Body of pancreas (tissue), 4 donors: ENCODE measurements at regions not wholly inside any gene's neighbourhood (a gene's known extent, or its start where the extent isn't known, plus 50 kb on each side); places are given as distances from the start of the nearest gene placed in this dataset.

Experiments
- ATAC-seq: fragments of 150-250 bp; one replicate; pipeline ENCODE4 v1.9.1; 2016
- DNase-seq, 4 donors: peaks; one replicate each; pipeline ENCODE4 v3.0.0-alpha.2; 2019
- H3K27ac ChIP-seq, 4 donors: fragments of 200-600 bp; sonication (generic); 1 replicate in 3 of 4; 2 replicates in 1 of 4; pipeline versions ENCODE4 v1.5.1 to v1.6.1; 2016 to 2019; ENCODE audit warnings: mild to moderate bottlenecking in 1 of 4, mixed read lengths in 1 of 4, moderate library complexity in 1 of 4
- H3K27me3 ChIP-seq, 2 donors: fragments of 200-600 bp; sonication (generic); one replicate each; pipeline ENCODE4 v1.6.0; 2016; ENCODE audit warnings: mild to moderate bottlenecking in 1 of 2
- H3K36me3 ChIP-seq, 2 donors: fragments of 200-600 bp; sonication (generic); replicated peaks in 1 of 2; 2 replicates each; pipeline ENCODE4 v1.5.1; 2016; ENCODE audit warnings: low read depth in 2 of 2; ENCODE audit not compliant: insufficient read depth in 1 of 2
- H3K4me1 ChIP-seq: fragments of 200-600 bp; sonication (generic); one replicate; pipeline ENCODE4 v1.6.0; 2016
- H3K4me3 ChIP-seq, 2 donors: fragments of 200-600 bp; sonication (generic); 1 replicate in 1 of 2; 2 replicates in 1 of 2; pipeline ENCODE4 v1.5.1; 2016 to 2019
- H3K9me3 ChIP-seq, 3 donors: fragments of 200-600 bp; sonication (generic); 1 replicate in 2 of 3; 2 replicates in 1 of 3; pipeline ENCODE4 v1.5.1; 2016
- POLR2A ChIP-seq, 3 donors: fragments of 450-650 bp; IDR thresholded peaks; one replicate each; pipeline ENCODE4 v1.6.1; 2016; ENCODE audit warnings: antibody characterized with exemption in 3 of 3, mild to moderate bottlenecking in 2 of 3
- WGBS, 2 donors: methylation state at CpG; one replicate each; pipeline ENCODE4 v1.1.5; 2017; 5-methylcytosine and 5-hydroxymethylcytosine counted together
- intact Hi-C: fragments of 100-400 bp; cut with DNase I; formaldehyde crosslinking; loops from one replicate; pipeline ENCODE4 v1.15.1; 2023
- TF ChIP-seq, protein P1 (sequence below), 7 experiments: fragments of 450-650 bp in 4 of 7; fragments of 200-600 bp in 3 of 7; sonication (generic) in 3 of 7; IDR thresholded peaks; one replicate each; pipeline ENCODE4 v1.5.1; 2016 to 2019; ENCODE audit warnings: antibody characterized with exemption in 7 of 7

- WGBS, 2 donors = 29 to 33% methylated on average over 8 of the region's 8 CpGs
- ATAC-seq = no peak
These were observed 289.4 kb upstream of the CXCR4 start for GRCh38 chr2:136407117-136407951.

DNA sequence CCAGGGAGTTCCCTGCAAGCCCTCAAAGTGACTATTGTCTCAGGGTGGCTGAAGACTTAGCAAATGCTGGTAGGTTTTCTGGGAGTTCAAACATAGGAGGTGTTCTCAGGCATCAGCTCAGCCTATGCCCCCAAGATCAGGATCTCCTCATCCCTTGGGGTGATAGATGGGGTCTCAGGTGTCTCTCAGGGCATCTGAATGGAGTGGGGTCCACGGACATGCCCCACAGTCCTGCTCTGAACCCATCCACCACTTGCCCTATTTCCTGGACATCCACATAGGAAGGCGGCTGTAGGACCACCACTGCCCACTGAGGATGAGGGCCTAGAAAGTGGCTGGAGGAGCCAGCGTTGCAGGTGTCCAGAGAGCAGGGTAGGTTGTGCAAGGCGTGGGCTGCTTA, 287.0 kb upstream of the CXCR4 start:
- Histone ChIP-seq H3K27ac (no peak overlapping the region), H3K36me3 (no peaks in the 10 kb centered on the region), H3K9me3 (no peaks in the 10 kb centered on the region), H3K4me1 (no peaks in the 10 kb centered on the region), H3K4me3 (no peak overlapping the region), H3K27me3 (no peaks in the 10 kb centered on the region)
- intact Hi-C loops = no loop called here
- WGBS, 2 donors = 53 to 55% methylated on average over 4 of the region's 4 CpGs
- DNase-seq (no peak), ATAC-seq (no peak)
- TF ChIP-seq POLR2A (IDR thresholded peaks at IDR 0.05) = no peak
- TF ChIP-seq, protein P1, sequence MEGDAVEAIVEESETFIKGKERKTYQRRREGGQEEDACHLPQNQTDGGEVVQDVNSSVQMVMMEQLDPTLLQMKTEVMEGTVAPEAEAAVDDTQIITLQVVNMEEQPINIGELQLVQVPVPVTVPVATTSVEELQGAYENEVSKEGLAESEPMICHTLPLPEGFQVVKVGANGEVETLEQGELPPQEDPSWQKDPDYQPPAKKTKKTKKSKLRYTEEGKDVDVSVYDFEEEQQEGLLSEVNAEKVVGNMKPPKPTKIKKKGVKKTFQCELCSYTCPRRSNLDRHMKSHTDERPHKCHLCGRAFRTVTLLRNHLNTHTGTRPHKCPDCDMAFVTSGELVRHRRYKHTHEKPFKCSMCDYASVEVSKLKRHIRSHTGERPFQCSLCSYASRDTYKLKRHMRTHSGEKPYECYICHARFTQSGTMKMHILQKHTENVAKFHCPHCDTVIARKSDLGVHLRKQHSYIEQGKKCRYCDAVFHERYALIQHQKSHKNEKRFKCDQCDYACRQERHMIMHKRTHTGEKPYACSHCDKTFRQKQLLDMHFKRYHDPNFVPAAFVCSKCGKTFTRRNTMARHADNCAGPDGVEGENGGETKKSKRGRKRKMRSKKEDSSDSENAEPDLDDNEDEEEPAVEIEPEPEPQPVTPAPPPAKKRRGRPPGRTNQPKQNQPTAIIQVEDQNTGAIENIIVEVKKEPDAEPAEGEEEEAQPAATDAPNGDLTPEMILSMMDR (IDR thresholded peaks at IDR 0.05) = no peak

More at GRCh38 chr2:136407117-136407951, 289.4 kb upstream of the CXCR4 start:
- Histone ChIP-seq H3K4me3 (no peak overlapping the region), H3K27ac (no peak overlapping the region), H3K4me1 (no peaks in the 10 kb centered on the region), H3K9me3 (no peaks in the 10 kb centered on the region), H3K27me3 (no peaks in the 10 kb centered on the region), H3K36me3 (no peaks in the 10 kb centered on the region)
- intact Hi-C loops = no loop called here
- TF ChIP-seq, protein P1 (IDR thresholded peaks at IDR 0.05) = no peak
- no peak for TF ChIP-seq POLR2A (IDR thresholded peaks at IDR 0.05)
- DNase-seq = no peak

DNA sequence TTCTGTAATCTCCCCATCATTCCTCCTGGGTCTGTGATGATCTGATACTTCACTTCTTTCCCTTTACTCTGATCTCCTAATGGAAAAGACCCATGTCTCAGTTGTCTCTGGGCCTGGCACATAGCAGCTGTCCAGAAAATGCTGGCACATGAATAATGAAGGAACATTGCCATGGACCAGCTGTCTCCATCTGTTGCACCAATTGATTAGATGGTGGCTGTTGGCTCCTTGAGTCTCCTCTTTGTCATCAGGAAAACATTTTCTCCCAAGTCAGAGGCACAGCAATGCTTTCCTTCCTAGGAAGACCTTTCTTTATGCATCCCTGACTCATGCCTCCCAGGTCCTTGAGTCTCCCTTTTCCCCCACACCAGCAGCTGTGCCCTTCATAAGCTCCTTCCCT, 286.2 kb upstream of the CXCR4 start:
- intact Hi-C loops = no loop called here
- no peak for ATAC-seq
- H3K27me3 ChIP-seq = no peaks in the 10 kb centered on the region
- H3K27ac ChIP-seq = no peak overlapping the region
- H3K36me3 ChIP-seq = no peaks in the 10 kb centered on the region
- H3K4me3 ChIP-seq = no peak overlapping the region
- TF ChIP-seq POLR2A (IDR thresholded peaks at IDR 0.05) = no peak
- TF ChIP-seq, protein P1 (IDR thresholded peaks at IDR 0.05) = no peak
- no peaks in the 10 kb centered on the region for H3K4me1 ChIP-seq
- DNase-seq = no peak
- H3K9me3 ChIP-seq = no peaks in the 10 kb centered on the region

GRCh38 chr2:136402281-136402680, 284.3 kb upstream of the CXCR4 start:
- no peak for ATAC-seq
- TF ChIP-seq POLR2A (IDR thresholded peaks at IDR 0.05) = no peak
- TF ChIP-seq, protein P1 (IDR thresholded peaks at IDR 0.05) = no peak
- no peaks in the 10 kb centered on the region for H3K36me3 ChIP-seq
- no peaks in the 10 kb centered on the region for H3K9me3 ChIP-seq
- DNase-seq = no peak
- H3K4me3 ChIP-seq = no peak overlapping the region
- no peaks in the 10 kb centered on the region for H3K27me3 ChIP-seq
- intact Hi-C loops = no loop called here
- 69 to 74% methylated on average over 6 of the region's 6 CpGs for WGBS, 2 donors
- no peaks in the 10 kb centered on the region for H3K4me1 ChIP-seq
- no peak overlapping the region for H3K27ac ChIP-seq
